Neural cell (in vitro differentiated cells): ENCODE measurements at regions not wholly inside any gene's neighbourhood (a gene's known extent, or its start where the extent isn't known, plus 50 kb on each side); places are given as distances from the start of the nearest gene placed in this dataset.

Source experiments
- H2AFZ ChIP-seq: fragments of 200-600, 300-800 bp; sonication (generic), shearing (Covaris generic); 2 replicates; pipeline ENCODE4 v1.6.0; 2014; ENCODE audit warnings: low read depth, mild to moderate bottlenecking, antibody characterized with exemption, low read length, moderate library complexity
- H3F3A ChIP-seq: fragments of 200-600 bp; shearing (Covaris generic); 2 replicates; pipeline ENCODE4 v1.6.1; 2016; ENCODE audit warnings: mild to moderate bottlenecking, moderate library complexity, mixed read lengths, antibody characterized with exemption, low read length; ENCODE audit not compliant: insufficient read depth, poor library complexity, severe bottlenecking
- H3K27ac ChIP-seq: fragments of 200-600, 300-800 bp; sonication (generic), shearing (Covaris generic); 2 replicates; pipeline ENCODE4 v1.5.1; 2014; ENCODE audit warnings: mild to moderate bottlenecking, low read length, moderate library complexity
- H3K27me3 ChIP-seq: fragments of 300-800, 200-600 bp; sonication (generic), shearing (Covaris generic); 2 replicates; pipeline ENCODE4 v1.6.0; 2014; ENCODE audit warnings: mild to moderate bottlenecking, low read depth, low read length, moderate library complexity; ENCODE audit not compliant: insufficient read depth
- H3K36me3 ChIP-seq: fragments of 300-800, 200-600 bp; sonication (generic), shearing (Covaris generic); 2 replicates; pipeline ENCODE4 v1.5.1; 2014; ENCODE audit warnings: mild to moderate bottlenecking, antibody characterized with exemption, low read length, moderate library complexity; ENCODE audit not compliant: insufficient read depth
- H3K4me2 ChIP-seq: fragments of 300-800, 200-600 bp; sonication (generic), shearing (Covaris generic); 2 replicates; pipeline ENCODE4 v1.6.0; 2014; ENCODE audit warnings: mild to moderate bottlenecking, low read length
- H3K4me3 ChIP-seq: fragments of 300-800, 200-600 bp; sonication (generic), shearing (Covaris generic); 2 replicates; pipeline ENCODE4 v1.5.1; 2014; ENCODE audit warnings: mild to moderate bottlenecking, low read length, moderate library complexity
- H3K79me2 ChIP-seq: fragments of 200-600 bp; shearing (Covaris generic); replicated peaks from 2 replicates; pipeline ENCODE4 v1.6.0; 2014; ENCODE audit warnings: mild to moderate bottlenecking, low read length, moderate library complexity; ENCODE audit not compliant: insufficient read depth
- H3K9ac ChIP-seq: fragments of 300-800, 200-600 bp; sonication (generic), shearing (Covaris generic); 2 replicates; pipeline ENCODE4 v1.6.1; 2016; ENCODE audit warnings: mild to moderate bottlenecking, low read length, mixed read lengths
- H3K9me2 ChIP-seq: fragments of 200-600 bp; shearing (Covaris generic); 2 replicates; pipeline ENCODE4 v1.6.1; 2016; ENCODE audit warnings: mild to moderate bottlenecking, low read length, mixed read lengths; ENCODE audit not compliant: insufficient read depth
- H3K9me3 ChIP-seq: fragments of 200-600, 300-800 bp; sonication (generic), shearing (Covaris generic); 2 replicates; pipeline ENCODE4 v1.6.1; 2016; ENCODE audit warnings: mild to moderate bottlenecking, mixed run types, low read length, moderate library complexity, mixed read lengths
- H4K20me1 ChIP-seq: fragments of 200-600 bp; shearing (Covaris generic); 2 replicates; pipeline ENCODE4 v1.6.1; 2016; ENCODE audit warnings: mild to moderate bottlenecking, mixed run types; ENCODE audit not compliant: insufficient read depth
- CTCF ChIP-seq: fragments of 450-650 bp; IDR thresholded peaks from 2 replicates; pipeline ENCODE4 v1.5.1; 2014; ENCODE audit warnings: antibody characterized with exemption, mild to moderate bottlenecking, moderate library complexity; ENCODE audit not compliant: poor library complexity, severe bottlenecking
- EP300 ChIP-seq: fragments of 450-650 bp; conservative IDR thresholded peaks from 2 replicates; pipeline ENCODE4 v1.6.1; 2014; ENCODE audit warnings: antibody characterized with exemption, mild to moderate bottlenecking, moderate library complexity; ENCODE audit not compliant: poor library complexity, severe bottlenecking
- EZH2 ChIP-seq: fragments of 200-600, 300-800 bp; shearing (Covaris generic), sonication (generic); IDR thresholded peaks from 2 replicates; pipeline ENCODE4 v1.6.1; 2014; ENCODE audit warnings: antibody characterized with exemption, low read length, borderline replicate concordance, mild to moderate bottlenecking; ENCODE audit not compliant: insufficient read depth, poor library complexity, severe bottlenecking
- MXI1 ChIP-seq: fragments of 450-650 bp; conservative IDR thresholded peaks from 2 replicates; pipeline ENCODE4 v1.6.1; 2014; ENCODE audit warnings: antibody characterized with exemption, mild to moderate bottlenecking; ENCODE audit not compliant: poor library complexity, severe bottlenecking
- POLR2AphosphoS5 ChIP-seq: IDR thresholded peaks from 2 replicates; pipeline ENCODE4 v1.6.1; 2012
- RAD21 ChIP-seq: fragments of 450-650 bp; conservative IDR thresholded peaks from 2 replicates; pipeline ENCODE4 v1.6.1; 2014; ENCODE audit warnings: antibody characterized with exemption, mild to moderate bottlenecking, moderate library complexity
- REST ChIP-seq: IDR thresholded peaks from 2 replicates; pipeline ENCODE4 v1.6.1; 2012; ENCODE audit warnings: borderline replicate concordance
- SMC3 ChIP-seq: fragments of 450-650 bp; conservative IDR thresholded peaks from 2 replicates; pipeline ENCODE4 v1.6.1; 2014; ENCODE audit warnings: antibody characterized with exemption, mild to moderate bottlenecking, moderate library complexity; ENCODE audit not compliant: poor library complexity
- TAF1 ChIP-seq: IDR thresholded peaks from 2 replicates; pipeline ENCODE4 v1.6.1; 2012; ENCODE audit warnings: low read depth

- Histone ChIP-seq H3K36me3 (no peaks in the 10 kb centered on the region), H3K9me3 (no peaks in the 10 kb centered on the region), H3K9me2 (no peaks in the 10 kb centered on the region), H3K4me2 (no peak overlapping the region), H3K79me2 (no peaks in the 10 kb centered on the region), H3K9ac (no peak overlapping the region), H2AFZ (no peak overlapping the region), H3K27me3 (no peaks in the 10 kb centered on the region), H3K27ac (no peak overlapping the region), H3K4me3 (no peak overlapping the region), H3F3A (peaks cover 6% of the 10 kb centered on the region), H4K20me1 (no peaks in the 10 kb centered on the region)
- TF ChIP-seq EZH2, result no peak
- no peak for TF ChIP-seq SMC3
- TF ChIP-seq REST, result no peak
- no peak for TF ChIP-seq CTCF
- TF ChIP-seq POLR2AphosphoS5, result no peak
- TF ChIP-seq RAD21, result no peak
- no peak for TF ChIP-seq MXI1
- TF ChIP-seq TAF1, result no peak
- no peak for TF ChIP-seq EP300
Measured at GRCh38 chr11:109739379-109739778, 317.4 kb downstream of the C11orf87 start.

GRCh38 chr11:109745996-109746625 lies 324.1 kb downstream of the C11orf87 start:
- H4K20me1 ChIP-seq, result no peaks in the 10 kb centered on the region
- no peaks in the 10 kb centered on the region for H3K79me2 ChIP-seq
- TF ChIP-seq SMC3, result no peak
- H3K27me3 ChIP-seq, result no peaks in the 10 kb centered on the region
- no peaks in the 10 kb centered on the region for H3F3A ChIP-seq
- H3K9ac ChIP-seq, result no peak overlapping the region
- H3K9me2 ChIP-seq, result no peaks in the 10 kb centered on the region
- no peak overlapping the region for H3K27ac ChIP-seq
- no peak overlapping the region for H3K4me3 ChIP-seq
- no peak overlapping the region for H2AFZ ChIP-seq
- H3K9me3 ChIP-seq, result no peaks in the 10 kb centered on the region
- H3K36me3 ChIP-seq, result no peaks in the 10 kb centered on the region
- no peak overlapping the region for H3K4me2 ChIP-seq

GRCh38 chr11:109747839-109748238 lies 325.8 kb downstream of the C11orf87 start:
- Histone ChIP-seq H4K20me1 (no peaks in the 10 kb centered on the region), H3K9ac (no peak overlapping the region), H3K27ac (no peak overlapping the region), H3K4me2 (no peak overlapping the region), H2AFZ (no peak overlapping the region), H3K27me3 (no peaks in the 10 kb centered on the region), H3F3A (no peaks in the 10 kb centered on the region), H3K79me2 (no peaks in the 10 kb centered on the region), H3K36me3 (no peaks in the 10 kb centered on the region), H3K9me2 (no peaks in the 10 kb centered on the region), H3K4me3 (no peak overlapping the region), H3K9me3 (no peaks in the 10 kb centered on the region)
- TF ChIP-seq EP300 (peak; percentile 51), TAF1 (no peak)
